Activated T-helper 17 cell treated with anti-CD3 and anti-CD28 coated beads, Interleukin-2, amount 50 U/mL, for 72 hours (primary cell): ENCODE measurements at regions not wholly inside any gene's neighbourhood (a gene's known extent, or its start where the extent isn't known, plus 50 kb on each side); places are given as distances from the start of the nearest gene placed in this dataset.
"Not testable (repeated sequence)": the region's sequence is repeated elsewhere in the genome, so short reads cannot be mapped to it uniquely, and the experiment has no call there.

ENCODE experiments used
- ATAC-seq: fragments of 150-1000 bp; cut with Tn5 transposase; replicated peaks from 2 replicates; pipeline ENCODE4 v1.10.0; 2021; ENCODE audit warnings: mild to moderate bottlenecking, moderate library complexity
- H3K27ac Mint-ChIP-seq: one replicate; pipeline ENCODE4 v1.8.0; 2022; ENCODE audit warnings: mixed read lengths
- H3K27me3 Mint-ChIP-seq: one replicate; pipeline ENCODE4 v1.8.0; 2022; ENCODE audit warnings: mixed read lengths
- H3K36me3 Mint-ChIP-seq: one replicate; pipeline ENCODE4 v1.8.0; 2022; ENCODE audit warnings: low read depth, mild to moderate bottlenecking, mixed read lengths
- H3K4me1 Mint-ChIP-seq: one replicate; pipeline ENCODE4 v1.8.0; 2022; ENCODE audit warnings: mixed read lengths
- H3K4me3 Mint-ChIP-seq: one replicate; pipeline ENCODE4 v1.8.0; 2022; ENCODE audit warnings: mild to moderate bottlenecking, mixed read lengths
- H3K9me3 Mint-ChIP-seq: one replicate; pipeline ENCODE4 v1.8.0; 2022; ENCODE audit warnings: mixed read lengths

DNA sequence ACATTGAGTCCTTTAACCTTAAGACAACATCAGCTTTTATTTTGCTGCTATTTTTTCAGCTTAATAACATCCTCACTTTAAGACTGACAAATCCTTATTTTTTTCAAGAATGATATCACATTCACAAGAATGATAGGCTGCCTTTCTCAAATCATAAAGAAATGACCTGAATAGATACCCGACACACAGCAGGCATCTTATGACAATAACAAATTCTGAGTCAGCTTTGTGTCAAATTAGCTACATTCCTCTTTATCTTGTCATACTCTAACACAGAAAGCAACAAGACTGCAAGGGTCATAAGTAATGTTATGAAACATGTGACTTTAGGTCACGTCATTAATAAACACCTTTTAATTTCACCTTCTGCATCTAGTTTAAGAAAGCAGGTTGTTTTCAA lies 2387.6 kb downstream of the PCDH7 start:
- no peak for ATAC-seq
- H3K36me3 Mint-ChIP-seq, result no peaks in the 10 kb centered on the region
- H3K4me3 Mint-ChIP-seq, result no peak overlapping the region
- no peak overlapping the region for H3K27ac Mint-ChIP-seq
- H3K4me1 Mint-ChIP-seq, result no peaks in the 10 kb centered on the region
- peaks cover 15% of the 10 kb centered on the region for H3K9me3 Mint-ChIP-seq
- H3K27me3 Mint-ChIP-seq, result no peaks in the 10 kb centered on the region

DNA sequence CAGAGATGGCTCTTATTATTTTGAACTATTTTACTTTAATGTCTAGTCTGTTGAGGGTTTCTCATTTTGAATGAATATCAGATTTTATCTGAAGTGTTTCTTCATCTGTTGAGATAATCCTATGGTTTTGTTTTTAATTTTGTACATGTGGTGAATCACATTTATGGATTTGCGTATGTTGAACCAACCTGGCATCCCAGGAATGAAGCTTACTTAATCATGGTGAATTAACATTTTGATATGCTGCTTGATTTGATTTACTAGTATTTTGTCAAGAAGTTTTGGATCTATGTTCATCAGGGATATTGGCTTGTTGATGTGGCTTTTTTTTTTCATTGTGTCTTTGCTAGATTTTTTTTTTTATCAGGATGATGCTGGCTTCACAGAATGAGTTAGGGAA lies 2390.9 kb downstream of the PCDH7 start:
- no peak for ATAC-seq
- Mint-ChIP-seq H3K36me3 (no peaks in the 10 kb centered on the region), H3K9me3 (peaks cover 15% of the 10 kb centered on the region), H3K4me3 (no peak overlapping the region), H3K4me1 (no peaks in the 10 kb centered on the region), H3K27ac (no peak overlapping the region), H3K27me3 (no peaks in the 10 kb centered on the region)

DNA sequence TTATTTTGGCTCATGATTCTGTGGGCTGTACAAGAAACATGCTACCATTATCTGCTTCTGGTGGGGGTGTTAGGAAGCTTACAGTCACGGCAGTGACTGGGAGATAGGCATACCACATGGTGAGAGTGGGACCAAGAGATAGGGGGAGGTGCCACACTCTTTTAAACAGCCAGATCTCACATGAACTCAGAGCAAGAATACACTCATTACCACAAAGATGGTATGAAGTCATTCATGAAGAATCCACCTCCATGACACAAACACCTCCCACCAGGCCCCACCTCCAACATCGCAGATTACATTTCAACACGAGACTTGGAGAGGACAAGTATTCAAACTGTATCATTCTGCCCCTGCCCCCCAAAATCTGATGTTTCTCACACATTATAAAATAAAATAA lies 2396.7 kb downstream of the PCDH7 start:
- H3K9me3 Mint-ChIP-seq, result peaks cover 8% of the 10 kb centered on the region
- no peak overlapping the region for H3K27ac Mint-ChIP-seq
- ATAC-seq, result no peak
- no peak overlapping the region for H3K4me3 Mint-ChIP-seq
- no peaks in the 10 kb centered on the region for H3K4me1 Mint-ChIP-seq
- H3K27me3 Mint-ChIP-seq, result no peaks in the 10 kb centered on the region
- H3K36me3 Mint-ChIP-seq, result no peaks in the 10 kb centered on the region

DNA sequence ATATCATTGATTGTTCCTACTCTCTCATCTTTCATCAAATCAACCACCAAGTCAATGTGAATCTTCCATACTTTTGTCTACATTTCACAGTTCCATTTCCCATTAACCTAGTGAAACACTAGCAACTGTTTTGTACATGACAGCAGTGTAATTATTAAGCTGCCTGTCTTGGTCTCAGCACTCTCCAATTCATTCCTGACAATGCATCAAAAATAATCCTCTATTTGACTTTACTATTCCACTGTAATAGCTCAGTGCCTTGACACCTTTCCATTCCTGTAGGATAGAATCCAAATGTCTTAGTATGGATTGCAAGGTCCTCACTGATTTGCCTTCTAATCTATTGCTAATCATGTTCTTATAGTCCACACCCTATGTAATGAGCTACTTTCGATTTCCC lies 2405.8 kb downstream of the PCDH7 start:
- no peaks in the 10 kb centered on the region for H3K4me1 Mint-ChIP-seq
- no peaks in the 10 kb centered on the region for H3K36me3 Mint-ChIP-seq
- H3K4me3 Mint-ChIP-seq, result no peak overlapping the region
- no peak overlapping the region for H3K27ac Mint-ChIP-seq
- no peak for ATAC-seq
- H3K9me3 Mint-ChIP-seq, result peaks cover 9% of the 10 kb centered on the region
- no peaks in the 10 kb centered on the region for H3K27me3 Mint-ChIP-seq

DNA sequence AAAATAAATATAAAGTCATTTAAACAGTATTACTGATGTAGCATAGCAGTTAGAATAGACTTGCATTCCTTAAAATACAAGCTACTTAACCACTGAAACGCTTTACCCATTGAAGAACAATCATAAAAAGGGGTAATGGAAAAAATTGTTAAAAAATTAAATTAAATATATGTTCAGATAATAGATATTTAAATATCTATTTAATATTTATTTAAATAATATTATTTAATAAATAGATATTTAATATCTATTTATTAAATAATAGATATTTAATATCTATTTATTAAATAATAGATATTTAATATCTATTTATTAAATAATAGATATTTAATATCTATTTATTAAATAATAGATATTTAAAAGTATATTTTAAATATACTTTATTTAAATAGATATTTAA lies 2410.5 kb downstream of the PCDH7 start:
- H3K36me3 Mint-ChIP-seq, ATAC-seq, H3K4me1 Mint-ChIP-seq, H3K27ac Mint-ChIP-seq, H3K27me3 Mint-ChIP-seq, H3K9me3 Mint-ChIP-seq, H3K4me3 Mint-ChIP-seq: not testable (repeated sequence)

DNA sequence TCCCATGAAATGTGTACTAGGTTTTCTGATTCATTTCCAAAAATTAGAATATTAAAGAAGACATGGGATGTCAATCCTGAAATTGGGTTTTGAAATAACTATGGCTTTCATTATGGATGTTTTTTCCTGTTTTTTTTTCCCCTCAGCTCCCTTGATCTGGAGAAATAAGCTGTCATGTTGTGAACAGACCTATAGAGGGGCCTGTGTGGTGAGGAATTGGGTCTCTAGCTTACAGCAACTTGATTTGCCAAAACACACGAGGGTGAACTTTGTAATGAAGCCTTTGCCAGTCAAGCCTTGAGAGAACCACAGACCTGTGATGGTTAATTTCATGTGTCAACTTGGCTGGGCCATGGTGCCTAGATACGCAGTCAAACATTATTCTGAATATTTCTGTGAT lies 2413.6 kb downstream of the PCDH7 start:
- Mint-ChIP-seq H3K4me3 (no peak overlapping the region), H3K27me3 (no peaks in the 10 kb centered on the region), H3K4me1 (no peaks in the 10 kb centered on the region), H3K27ac (no peak overlapping the region), H3K36me3 (no peaks in the 10 kb centered on the region), H3K9me3 (peaks cover 12% of the 10 kb centered on the region)
- no peak for ATAC-seq

DNA sequence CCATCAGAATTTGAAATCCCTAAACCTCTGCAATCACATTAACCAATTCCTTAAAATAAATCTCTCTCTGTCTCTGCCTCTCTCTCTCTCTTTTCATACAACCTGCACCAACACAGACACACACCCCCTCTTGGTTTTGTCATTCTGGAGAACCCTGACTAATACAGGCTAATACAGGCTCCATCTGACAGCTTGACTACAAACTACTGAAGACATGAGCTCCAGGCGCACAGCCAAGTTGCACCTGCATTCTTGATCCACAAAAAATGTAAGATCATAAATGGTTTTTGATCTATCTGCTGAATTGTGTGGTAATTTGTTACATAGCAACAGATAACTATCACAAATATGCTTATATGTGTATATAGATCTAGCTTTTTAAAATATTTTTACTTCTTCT lies 2414.2 kb downstream of the PCDH7 start:
- Mint-ChIP-seq H3K9me3 (peaks cover 18% of the 10 kb centered on the region), H3K36me3 (no peaks in the 10 kb centered on the region), H3K27me3 (no peaks in the 10 kb centered on the region), H3K27ac (no peak overlapping the region), H3K4me1 (no peaks in the 10 kb centered on the region), H3K4me3 (no peak overlapping the region)
- ATAC-seq, result no peak

DNA sequence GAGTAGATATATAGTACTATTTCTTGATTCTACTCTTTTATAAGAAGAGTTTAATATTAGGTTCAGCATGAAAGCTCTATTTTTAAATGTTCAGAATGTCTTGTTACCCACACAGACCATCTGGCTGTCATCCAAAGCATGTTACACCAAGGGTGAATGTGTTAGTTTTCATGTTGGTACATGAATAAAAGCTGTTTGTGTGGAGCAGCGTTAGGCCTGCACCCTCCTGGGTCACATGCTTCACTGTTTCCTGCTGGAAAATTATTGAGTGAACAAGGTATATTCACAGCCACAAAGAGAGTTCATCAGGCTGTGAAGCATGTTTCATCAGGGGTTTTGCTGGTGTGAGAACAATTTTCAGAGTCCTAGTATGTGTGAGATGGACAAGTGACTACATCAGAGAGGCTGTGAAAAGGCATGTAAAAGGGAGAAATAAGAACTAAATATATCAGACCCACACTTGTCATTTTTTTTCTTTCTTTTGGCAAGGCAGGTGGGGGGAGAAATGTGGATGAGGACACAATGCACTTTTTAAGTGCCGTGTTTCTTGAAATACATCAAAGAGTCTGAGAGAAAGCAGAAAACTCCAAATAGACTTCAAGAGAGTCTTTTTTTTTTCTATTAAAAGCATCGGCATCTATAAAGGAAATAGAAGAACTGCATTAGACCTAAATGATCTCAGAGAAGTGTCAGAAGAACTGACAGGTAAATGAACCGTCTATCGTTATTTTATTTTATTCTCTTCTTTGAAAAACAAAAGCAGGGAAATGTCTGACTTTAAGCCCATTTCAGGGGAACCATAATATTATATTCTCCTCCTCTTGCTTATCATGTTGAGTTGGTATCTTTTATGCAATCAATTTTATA lies 2429.7 kb downstream of the PCDH7 start:
- Mint-ChIP-seq H3K4me1 (no peaks in the 10 kb centered on the region), H3K4me3 (no peak overlapping the region), H3K36me3 (no peaks in the 10 kb centered on the region), H3K27ac (no peak overlapping the region), H3K9me3 (peaks cover 8% of the 10 kb centered on the region), H3K27me3 (no peaks in the 10 kb centered on the region)
- ATAC-seq, result no peak

DNA sequence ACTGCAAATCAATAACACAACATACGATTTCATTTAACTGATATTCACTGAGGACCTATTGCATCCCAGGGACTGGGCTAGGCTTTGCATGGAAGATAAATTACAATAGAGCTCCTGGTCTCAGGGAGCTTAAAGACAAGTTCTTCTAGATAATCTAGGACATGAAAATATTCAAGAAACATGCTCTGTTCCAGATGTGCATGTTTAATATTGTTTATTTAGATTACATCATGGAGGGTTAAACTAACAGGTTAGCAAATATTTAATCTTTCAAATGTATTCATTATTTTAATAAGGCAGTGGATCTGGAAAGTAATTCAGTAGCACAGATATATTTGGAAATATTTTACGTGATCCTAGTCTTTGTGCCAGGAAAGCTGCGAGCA lies 2430.3 kb downstream of the PCDH7 start:
- no peaks in the 10 kb centered on the region for H3K27me3 Mint-ChIP-seq
- no peaks in the 10 kb centered on the region for H3K4me1 Mint-ChIP-seq
- no peaks in the 10 kb centered on the region for H3K36me3 Mint-ChIP-seq
- no peak overlapping the region for H3K27ac Mint-ChIP-seq
- ATAC-seq, result no peak
- H3K9me3 Mint-ChIP-seq, result peaks cover 8% of the 10 kb centered on the region
- H3K4me3 Mint-ChIP-seq, result no peak overlapping the region

DNA sequence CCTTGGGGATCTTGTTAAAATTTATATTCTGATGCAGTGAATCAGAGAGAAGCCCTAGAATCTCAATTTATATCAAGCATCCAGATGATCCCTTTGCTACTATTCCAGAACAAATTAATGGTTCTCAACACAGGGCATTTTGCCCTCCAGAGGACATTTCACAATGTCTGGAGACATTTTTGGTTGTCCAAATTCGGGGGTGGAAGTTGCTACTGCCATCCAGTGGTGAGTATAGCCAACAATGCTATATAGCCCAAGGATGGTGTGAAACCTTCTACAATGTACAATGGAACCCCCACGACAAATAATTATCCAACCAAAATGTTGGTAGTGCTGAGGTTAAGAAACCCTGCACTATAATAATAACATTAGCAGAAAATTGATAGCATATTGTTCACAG lies 2440.0 kb downstream of the PCDH7 start:
- Mint-ChIP-seq H3K4me1 (no peaks in the 10 kb centered on the region), H3K27me3 (no peaks in the 10 kb centered on the region), H3K9me3 (peaks cover 26% of the 10 kb centered on the region), H3K4me3 (no peak overlapping the region), H3K36me3 (no peaks in the 10 kb centered on the region), H3K27ac (no peak overlapping the region)
- ATAC-seq, result no peak

DNA sequence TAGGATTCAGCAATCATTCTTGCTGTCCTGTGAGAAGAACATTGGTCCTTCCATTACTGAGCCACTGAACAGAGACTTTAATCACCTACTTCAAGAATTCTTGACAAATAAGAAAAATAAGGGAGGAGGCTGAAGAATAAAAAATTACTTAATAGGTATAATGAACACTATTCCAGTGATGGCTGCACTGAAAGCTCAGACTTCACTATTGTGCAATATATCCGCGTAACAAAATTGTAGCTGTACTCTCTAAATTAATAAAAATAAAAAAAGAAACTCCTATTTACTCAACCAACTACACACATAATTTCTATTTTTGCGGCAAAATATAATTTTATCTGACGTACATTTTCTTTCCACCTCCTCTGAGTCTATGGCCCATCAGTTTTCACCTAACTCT lies 2441.0 kb downstream of the PCDH7 start:
- ATAC-seq, result no peak
- peaks cover 30% of the 10 kb centered on the region for H3K9me3 Mint-ChIP-seq
- no peak overlapping the region for H3K4me3 Mint-ChIP-seq
- no peaks in the 10 kb centered on the region for H3K36me3 Mint-ChIP-seq
- no peak overlapping the region for H3K27ac Mint-ChIP-seq
- no peaks in the 10 kb centered on the region for H3K27me3 Mint-ChIP-seq
- no peaks in the 10 kb centered on the region for H3K4me1 Mint-ChIP-seq

DNA sequence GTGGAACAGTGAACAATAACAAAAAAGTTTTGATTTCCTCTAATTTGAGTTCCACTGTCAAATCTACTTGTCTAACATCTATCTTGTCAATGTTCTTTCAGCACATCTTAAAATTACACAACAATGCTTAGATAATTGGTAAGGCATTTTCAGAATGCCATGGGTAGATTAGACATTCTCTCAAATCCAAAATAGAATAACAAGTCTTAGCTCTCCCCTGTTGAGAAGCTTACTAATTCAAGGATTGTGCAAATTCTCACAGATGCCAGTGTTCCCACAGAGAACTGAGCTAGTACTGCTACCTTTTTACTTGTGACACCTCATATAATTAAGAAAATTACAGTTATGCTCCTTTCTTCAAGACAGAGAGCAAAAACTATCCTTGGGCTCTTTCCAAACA lies 2442.0 kb downstream of the PCDH7 start:
- Mint-ChIP-seq H3K9me3 (peaks cover 27% of the 10 kb centered on the region), H3K27me3 (no peaks in the 10 kb centered on the region), H3K4me1 (no peaks in the 10 kb centered on the region), H3K27ac (no peak overlapping the region), H3K4me3 (no peak overlapping the region), H3K36me3 (no peaks in the 10 kb centered on the region)
- ATAC-seq, result no peak

DNA sequence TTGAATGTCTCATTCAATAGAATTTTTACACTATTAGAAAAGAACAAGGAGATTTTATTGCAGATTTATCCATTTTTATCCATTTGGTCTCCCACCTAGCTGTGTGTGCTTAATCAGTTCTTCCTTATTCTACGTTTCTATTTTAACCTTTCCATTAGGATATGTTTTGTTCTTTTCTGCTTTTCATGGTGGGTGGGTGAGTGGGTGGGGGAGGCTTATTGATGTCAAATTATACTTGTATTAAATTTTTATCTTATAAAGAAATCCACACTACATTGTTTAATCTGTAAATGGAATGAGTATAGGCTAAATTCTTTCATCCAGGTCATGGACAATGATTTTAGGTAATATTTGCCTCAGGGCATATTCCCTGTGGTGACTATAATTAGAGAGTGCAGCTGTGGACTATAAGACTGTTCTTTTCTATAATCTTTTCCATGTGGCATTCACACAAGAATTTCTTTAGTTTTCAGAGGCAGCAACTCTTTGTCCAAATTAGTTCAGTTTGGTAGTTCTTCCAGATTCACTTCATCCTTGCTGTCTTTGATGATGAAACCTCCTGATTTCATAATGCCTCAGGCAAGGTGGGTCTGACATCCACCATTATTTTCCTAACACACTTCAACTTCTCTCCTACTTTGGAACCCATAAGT lies 2451.8 kb downstream of the PCDH7 start:
- peaks cover 8% of the 10 kb centered on the region for H3K9me3 Mint-ChIP-seq
- no peaks in the 10 kb centered on the region for H3K27me3 Mint-ChIP-seq
- H3K27ac Mint-ChIP-seq, result no peak overlapping the region
- H3K4me3 Mint-ChIP-seq, result no peak overlapping the region
- no peak for ATAC-seq
- H3K36me3 Mint-ChIP-seq, result no peaks in the 10 kb centered on the region
- no peaks in the 10 kb centered on the region for H3K4me1 Mint-ChIP-seq

DNA sequence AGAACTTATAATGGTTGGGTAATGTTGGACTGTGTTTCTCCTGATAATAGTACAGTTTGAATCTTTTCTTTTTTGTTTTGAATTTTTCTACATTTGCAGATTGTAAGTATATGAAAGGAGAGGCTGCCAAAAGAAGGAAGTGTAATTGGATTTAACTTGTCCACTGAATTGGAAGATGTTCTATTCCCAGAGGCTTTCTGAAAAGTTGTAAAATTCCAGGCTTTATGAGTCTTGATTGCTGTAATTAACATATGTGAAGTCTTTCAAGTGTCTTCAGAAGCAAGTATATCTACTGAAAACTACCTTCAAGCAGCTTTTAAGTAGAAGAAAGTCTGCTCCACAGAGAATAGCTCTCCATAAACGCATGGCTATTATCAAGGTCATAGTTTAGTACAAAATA lies 2456.4 kb downstream of the PCDH7 start:
- no peak overlapping the region for H3K4me3 Mint-ChIP-seq
- ATAC-seq, result no peak
- H3K27ac Mint-ChIP-seq, result no peak overlapping the region
- H3K4me1 Mint-ChIP-seq, result no peaks in the 10 kb centered on the region
- no peaks in the 10 kb centered on the region for H3K36me3 Mint-ChIP-seq
- peaks cover 9% of the 10 kb centered on the region for H3K9me3 Mint-ChIP-seq
- no peaks in the 10 kb centered on the region for H3K27me3 Mint-ChIP-seq

DNA sequence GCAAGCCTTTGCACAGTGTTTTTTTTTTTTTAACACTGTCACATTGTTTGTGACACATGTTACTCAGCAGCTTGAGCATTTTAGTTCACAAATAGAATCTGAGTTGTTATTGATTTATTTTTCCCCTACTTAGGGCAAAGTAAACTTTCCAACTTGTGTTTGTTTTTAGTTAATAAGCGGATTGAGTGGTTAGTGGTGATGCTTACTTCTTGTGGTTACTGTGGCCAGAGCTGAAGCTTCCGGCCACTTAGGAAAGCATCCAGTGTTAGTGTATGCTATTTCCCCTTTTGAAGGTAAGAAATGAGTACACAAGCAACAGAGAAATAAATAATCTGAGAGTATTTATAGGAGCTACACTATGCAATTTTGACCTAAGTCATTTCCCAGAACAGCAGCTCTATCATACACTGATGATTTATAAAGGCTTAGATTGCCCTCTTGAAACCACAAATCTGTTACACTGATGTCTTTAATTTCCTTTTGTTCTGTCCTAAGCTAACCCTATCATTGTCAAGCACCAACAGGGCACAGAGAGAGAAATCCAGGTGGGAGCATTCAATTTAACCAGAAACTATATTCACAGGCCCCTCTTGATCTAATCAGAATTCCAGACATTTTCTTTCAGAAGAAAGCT lies 2464.6 kb downstream of the PCDH7 start:
- Mint-ChIP-seq H3K9me3 (peaks cover 12% of the 10 kb centered on the region), H3K36me3 (no peaks in the 10 kb centered on the region), H3K27me3 (no peaks in the 10 kb centered on the region), H3K4me1 (no peaks in the 10 kb centered on the region), H3K4me3 (no peak overlapping the region), H3K27ac (no peak overlapping the region)
- no peak for ATAC-seq
